Gastroesophageal sphincter (tissue), 4 donors: ENCODE measurements at regions not wholly inside any gene's neighbourhood (a gene's known extent, or its start where the extent isn't known, plus 50 kb on each side); places are given as distances from the start of the nearest gene placed in this dataset.

Experiments
- ATAC-seq: fragments of 150-250 bp; one replicate; pipeline ENCODE4 v1.9.1; 2016; ENCODE audit warnings: mild to moderate bottlenecking, moderate library complexity
- H3K27ac ChIP-seq, 4 donors: fragments of 200-600 bp; sonication (generic) in 3 of 4; 1 replicate in 3 of 4; 2 replicates in 1 of 4; pipeline ENCODE4 v1.5.1; 2016 to 2019
- H3K27me3 ChIP-seq: fragments of 200-600 bp; sonication (generic); one replicate; pipeline ENCODE4 v1.5.1; 2019
- H3K36me3 ChIP-seq, 2 donors: fragments of 200-600 bp; sonication (generic); one replicate each; pipeline ENCODE4 v1.5.1; 2019; ENCODE audit warnings: control low read depth in 1 of 2
- H3K4me1 ChIP-seq, 3 donors: fragments of 200-600 bp; sonication (generic); 1 replicate in 2 of 3; 2 replicates in 1 of 3; pipeline ENCODE4 v1.5.1; 2016 to 2019; ENCODE audit warnings: control low read depth in 2 of 3
- H3K4me3 ChIP-seq, 2 donors: fragments of 200-600 bp; sonication (generic); one replicate each; pipeline ENCODE4 v1.5.1; 2019; ENCODE audit warnings: mild to moderate bottlenecking in 1 of 2, moderate library complexity in 1 of 2
- H3K9me3 ChIP-seq, 3 donors: fragments of 200-600 bp; sonication (generic); one replicate each; pipeline ENCODE4 v1.5.1; 2017 to 2019; ENCODE audit warnings: control low read depth in 2 of 3
- EP300 ChIP-seq: sonication (generic); formaldehyde crosslinking; IDR thresholded peaks from one replicate; pipeline ENCODE4 v1.6.1; 2017; ENCODE audit warnings: antibody characterized with exemption, mild to moderate bottlenecking
- POLR2A ChIP-seq, 2 donors: fragments of 450-650 bp; IDR thresholded peaks; one replicate each; pipeline ENCODE4 v1.6.1; 2017; ENCODE audit warnings: antibody characterized with exemption in 2 of 2, mild to moderate bottlenecking in 2 of 2, moderate library complexity in 1 of 2
- POLR2AphosphoS5 ChIP-seq: sonication (generic); formaldehyde crosslinking; IDR thresholded peaks from one replicate; pipeline ENCODE4 v1.6.1; 2017; ENCODE audit warnings: antibody characterized with exemption
- WGBS, 2 donors: methylation state at CpG; one replicate each; pipeline ENCODE4 v1.1.5; 2018; ENCODE audit warnings: low coverage in 1 of 2; 5-methylcytosine and 5-hydroxymethylcytosine counted together
- TF ChIP-seq, protein P1 (sequence below), 4 experiments: fragments of 200-600 bp in 2 of 4; fragments of 450-650 bp in 2 of 4; sonication (generic) in 1 of 4; IDR thresholded peaks; one replicate each; pipeline ENCODE4 v1.5.1; 2017 to 2019; ENCODE audit warnings: antibody characterized with exemption in 4 of 4, mild to moderate bottlenecking in 2 of 4, moderate library complexity in 2 of 4

DNA sequence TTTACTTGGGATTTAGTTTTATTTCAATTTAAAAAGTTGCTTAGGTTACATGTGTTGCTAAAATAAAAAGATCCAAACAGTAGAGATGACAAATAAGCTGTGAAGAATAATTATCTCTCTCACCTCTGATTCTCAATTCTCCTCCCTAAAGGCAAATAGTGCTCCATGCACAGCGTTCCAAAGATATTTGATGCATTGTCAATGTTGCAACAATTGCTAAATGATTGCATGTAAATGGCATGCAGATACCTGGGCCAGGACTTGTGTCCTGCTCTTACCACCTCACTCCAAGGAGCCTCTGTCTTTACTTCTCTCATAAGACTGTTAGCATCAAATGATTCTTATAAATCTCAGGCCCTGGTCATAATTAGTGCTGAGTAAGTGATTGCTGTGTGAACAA is 217.7 kb downstream of the SEC23IP start:
- no peak for TF ChIP-seq POLR2A (IDR thresholded peaks at IDR 0.05)
- H3K27me3 ChIP-seq = no peaks in the 10 kb centered on the region
- H3K36me3 ChIP-seq = no peaks in the 10 kb centered on the region
- no peak overlapping the region for H3K27ac ChIP-seq
- H3K4me3 ChIP-seq = no peak overlapping the region
- ATAC-seq = no peak
- H3K9me3 ChIP-seq = no peaks in the 10 kb centered on the region
- no peaks in the 10 kb centered on the region for H3K4me1 ChIP-seq
- WGBS, 2 donors = 64 to 78% methylated on average over 1 of the region's 1 CpG

DNA sequence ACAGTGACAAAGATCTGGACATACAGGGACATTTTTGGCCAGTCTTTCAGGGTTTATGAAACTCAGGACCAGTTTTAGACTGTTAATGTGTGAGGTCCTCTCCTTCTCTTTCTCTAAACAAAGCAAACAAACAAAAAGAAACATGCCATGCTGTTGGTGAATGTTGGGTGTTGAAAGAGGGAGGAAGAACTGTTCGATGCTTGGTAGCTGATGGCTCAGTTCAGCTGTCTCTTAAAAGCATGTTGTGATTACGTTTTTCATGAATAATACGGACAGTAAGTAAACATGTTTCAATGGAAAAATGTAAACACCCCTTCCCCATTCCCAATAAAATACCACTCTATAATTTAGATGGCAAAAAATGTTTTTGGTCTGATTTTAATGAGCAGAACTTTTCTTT is 219.1 kb downstream of the SEC23IP start:
- TF ChIP-seq, protein P1, sequence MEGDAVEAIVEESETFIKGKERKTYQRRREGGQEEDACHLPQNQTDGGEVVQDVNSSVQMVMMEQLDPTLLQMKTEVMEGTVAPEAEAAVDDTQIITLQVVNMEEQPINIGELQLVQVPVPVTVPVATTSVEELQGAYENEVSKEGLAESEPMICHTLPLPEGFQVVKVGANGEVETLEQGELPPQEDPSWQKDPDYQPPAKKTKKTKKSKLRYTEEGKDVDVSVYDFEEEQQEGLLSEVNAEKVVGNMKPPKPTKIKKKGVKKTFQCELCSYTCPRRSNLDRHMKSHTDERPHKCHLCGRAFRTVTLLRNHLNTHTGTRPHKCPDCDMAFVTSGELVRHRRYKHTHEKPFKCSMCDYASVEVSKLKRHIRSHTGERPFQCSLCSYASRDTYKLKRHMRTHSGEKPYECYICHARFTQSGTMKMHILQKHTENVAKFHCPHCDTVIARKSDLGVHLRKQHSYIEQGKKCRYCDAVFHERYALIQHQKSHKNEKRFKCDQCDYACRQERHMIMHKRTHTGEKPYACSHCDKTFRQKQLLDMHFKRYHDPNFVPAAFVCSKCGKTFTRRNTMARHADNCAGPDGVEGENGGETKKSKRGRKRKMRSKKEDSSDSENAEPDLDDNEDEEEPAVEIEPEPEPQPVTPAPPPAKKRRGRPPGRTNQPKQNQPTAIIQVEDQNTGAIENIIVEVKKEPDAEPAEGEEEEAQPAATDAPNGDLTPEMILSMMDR (IDR thresholded peaks at IDR 0.05) = no peak
- no peak for TF ChIP-seq EP300
- TF ChIP-seq POLR2A (IDR thresholded peaks at IDR 0.05) = no peak
- TF ChIP-seq POLR2AphosphoS5 = no peak

DNA sequence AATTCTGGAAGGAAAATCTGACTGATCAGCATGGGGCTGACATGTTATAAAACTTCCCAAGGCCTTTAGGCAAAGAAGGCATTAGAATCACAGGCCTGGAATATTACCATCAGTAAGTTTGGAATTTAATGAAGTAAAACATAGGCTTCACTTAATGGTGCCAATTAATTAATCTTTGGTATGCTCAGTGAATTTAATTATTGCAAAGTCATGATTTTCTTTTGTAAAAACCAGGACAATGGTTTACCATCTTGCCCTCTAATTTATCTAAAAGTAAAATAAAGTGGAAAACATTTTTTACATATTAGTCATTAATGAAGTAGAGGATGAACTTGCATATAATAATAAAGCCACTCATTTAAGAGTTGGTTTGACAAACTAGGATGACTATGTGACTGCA is 220.3 kb downstream of the SEC23IP start:
- Histone ChIP-seq H3K4me3 (no peak overlapping the region), H3K9me3 (no peaks in the 10 kb centered on the region), H3K4me1 (no peaks in the 10 kb centered on the region), H3K27ac (no peak overlapping the region), H3K36me3 (no peaks in the 10 kb centered on the region), H3K27me3 (no peaks in the 10 kb centered on the region)
- no peak for ATAC-seq
- TF ChIP-seq EP300 (no peak), POLR2A (IDR thresholded peaks at IDR 0.05) (no peak), POLR2AphosphoS5 (no peak)
- TF ChIP-seq, protein P1 (IDR thresholded peaks at IDR 0.05) = no peak

More for the DNA sequence above, 219.1 kb downstream of the SEC23IP start:
- no peaks in the 10 kb centered on the region for H3K9me3 ChIP-seq
- no peak overlapping the region for H3K4me3 ChIP-seq
- H3K4me1 ChIP-seq = no peaks in the 10 kb centered on the region
- H3K36me3 ChIP-seq = no peaks in the 10 kb centered on the region
- no peak for ATAC-seq
- no peak overlapping the region for H3K27ac ChIP-seq
- no peaks in the 10 kb centered on the region for H3K27me3 ChIP-seq
- 24 to 40% methylated on average over 3 of the region's 3 CpGs for WGBS, 2 donors

DNA sequence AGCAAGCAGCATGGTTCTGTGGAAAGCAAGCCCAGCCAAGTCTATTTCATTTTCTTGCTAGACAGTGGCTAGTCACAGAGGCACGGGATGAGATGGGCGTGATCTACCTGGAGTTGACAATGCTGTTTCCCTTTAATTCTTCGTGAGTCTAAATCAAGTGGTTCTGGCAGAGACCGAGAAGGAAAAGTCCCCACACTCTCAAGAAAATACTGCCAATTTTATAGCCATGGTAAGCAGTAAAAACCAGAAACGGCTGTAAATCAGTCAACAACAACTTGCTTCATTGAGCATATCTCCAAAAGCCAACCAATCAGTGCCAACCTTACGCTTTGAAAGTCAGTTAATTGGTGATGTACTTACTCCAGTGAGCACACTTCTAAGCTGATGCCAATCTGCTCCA is 223.4 kb downstream of the SEC23IP start:
- Histone ChIP-seq H3K4me3 (no peak overlapping the region), H3K36me3 (no peaks in the 10 kb centered on the region), H3K4me1 (no peaks in the 10 kb centered on the region), H3K27me3 (peaks cover 1% of the 10 kb centered on the region), H3K27ac (no peak overlapping the region), H3K9me3 (peaks cover 0 to 15% (median 0%) of the 10 kb centered on the region in 3 donors)
- TF ChIP-seq POLR2A (IDR thresholded peaks at IDR 0.05) (no peak), EP300 (no peak), POLR2AphosphoS5 (no peak)
- TF ChIP-seq, protein P1 (IDR thresholded peaks at IDR 0.05) = no peak
- WGBS, 2 donors = 70 to 82% methylated on average over 4 to 6 of the region's 6 CpGs
- no peak for ATAC-seq

DNA sequence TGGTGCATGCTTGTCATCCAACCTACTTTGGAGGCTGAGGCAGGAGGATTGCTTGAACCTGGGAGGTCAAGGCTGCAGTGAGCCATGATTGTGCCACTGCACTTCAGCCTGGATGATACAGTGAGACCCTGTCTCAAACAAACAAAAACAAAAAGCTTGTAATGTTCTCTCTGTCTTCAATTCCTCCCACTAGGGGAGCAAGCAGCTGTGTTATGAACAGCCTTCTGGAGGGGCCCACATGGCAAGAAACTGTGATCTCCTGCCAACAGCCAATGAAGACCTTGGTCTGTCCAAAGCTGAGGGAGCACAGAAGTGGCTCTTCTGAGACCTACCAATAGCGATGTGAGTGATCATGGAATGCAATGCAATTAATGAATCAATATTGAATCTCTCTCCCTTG is 229.2 kb downstream of the SEC23IP start:
- no peak for TF ChIP-seq POLR2A (IDR thresholded peaks at IDR 0.05)
- TF ChIP-seq POLR2AphosphoS5 = no peak
- TF ChIP-seq, protein P1 (IDR thresholded peaks at IDR 0.05) = no peak
- no peak for TF ChIP-seq EP300
- peaks cover 6% of the 10 kb centered on the region for H3K27me3 ChIP-seq
- H3K36me3 ChIP-seq = no peaks in the 10 kb centered on the region
- no peak for ATAC-seq
- peaks cover 0 to 15% (median 0%) of the 10 kb centered on the region in 3 donors for H3K9me3 ChIP-seq
- H3K4me3 ChIP-seq = no peak overlapping the region
- H3K27ac ChIP-seq = no peak overlapping the region
- WGBS, 2 donors = 86 to 100% methylated on average over 1 of the region's 1 CpG
- no peaks in the 10 kb centered on the region for H3K4me1 ChIP-seq

DNA sequence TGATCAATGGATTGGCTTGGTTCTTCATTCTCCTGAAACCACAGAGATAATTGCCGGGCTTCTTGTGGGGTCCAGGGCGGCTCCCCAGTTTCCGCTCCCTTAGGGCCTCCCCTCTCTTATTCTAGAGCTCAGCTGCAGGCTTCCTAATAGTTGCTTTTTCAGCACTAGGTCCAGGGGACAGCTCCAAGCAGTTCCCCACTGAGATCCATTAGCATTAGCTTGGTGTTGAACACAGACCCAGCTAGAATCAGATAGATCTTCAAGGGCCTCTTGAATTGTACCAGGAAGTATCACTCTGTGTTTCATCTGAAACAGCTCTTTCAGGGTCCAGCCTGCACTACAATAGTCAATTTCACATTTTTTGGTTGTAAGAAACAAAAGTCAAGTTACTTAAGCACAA is 238.7 kb downstream of the SEC23IP start:
- no peak for TF ChIP-seq EP300
- TF ChIP-seq, protein P1 (IDR thresholded peaks at IDR 0.05) = no peak
- TF ChIP-seq POLR2A (IDR thresholded peaks at IDR 0.05) = no peak
- TF ChIP-seq POLR2AphosphoS5 = no peak
- no peak for ATAC-seq
- no peaks in the 10 kb centered on the region for H3K9me3 ChIP-seq
- H3K4me1 ChIP-seq = no peaks in the 10 kb centered on the region
- 15 to 27% methylated on average over 3 of the region's 3 CpGs for WGBS, 2 donors
- peaks cover 16% of the 10 kb centered on the region for H3K27me3 ChIP-seq
- no peaks in the 10 kb centered on the region for H3K36me3 ChIP-seq
- H3K4me3 ChIP-seq = no peak overlapping the region
- H3K27ac ChIP-seq = no peak overlapping the region
